HS-27A (cell line): ENCODE measurements at regions not wholly inside any gene's neighbourhood (a gene's known extent, or its start where the extent isn't known, plus 50 kb on each side); places are given as distances from the start of the nearest gene placed in this dataset.
"Not testable (repeated sequence)": the region's sequence is repeated elsewhere in the genome, so short reads cannot be mapped to it uniquely, and the experiment has no call there.

ENCODE experiments used
- DNase-seq: peaks from one replicate; pipeline ENCODE4 v3.0.0-alpha.2; 2012; ENCODE audit warnings: low read depth, missing footprints

DNA sequence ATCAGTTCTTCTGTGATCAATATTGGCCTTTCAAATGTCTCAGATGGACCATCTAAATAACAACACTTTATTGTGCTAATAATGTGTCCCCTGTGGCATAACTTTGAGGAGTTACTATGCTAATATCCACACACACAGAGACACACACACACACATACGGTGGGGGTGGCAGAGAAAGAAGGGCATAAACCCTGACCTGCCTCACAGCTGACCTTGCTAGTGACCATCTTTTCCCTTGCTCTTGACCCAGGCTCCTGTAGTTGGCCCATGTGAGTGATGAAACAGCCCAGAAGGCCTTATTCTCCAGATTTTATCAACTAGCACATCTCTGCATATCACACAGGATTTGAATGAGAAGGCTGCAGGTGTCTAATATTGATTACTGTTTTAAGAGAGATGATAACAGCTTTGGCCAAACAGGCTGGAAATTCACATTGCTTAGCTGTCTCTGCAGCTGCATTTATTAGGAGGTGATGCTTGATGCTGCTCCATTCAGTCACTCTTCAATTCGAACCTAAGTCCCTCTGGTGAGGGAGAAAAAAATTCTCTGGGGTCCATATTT lies 176.4 kb downstream of the ACTR3 start:
- no peak for DNase-seq

DNA sequence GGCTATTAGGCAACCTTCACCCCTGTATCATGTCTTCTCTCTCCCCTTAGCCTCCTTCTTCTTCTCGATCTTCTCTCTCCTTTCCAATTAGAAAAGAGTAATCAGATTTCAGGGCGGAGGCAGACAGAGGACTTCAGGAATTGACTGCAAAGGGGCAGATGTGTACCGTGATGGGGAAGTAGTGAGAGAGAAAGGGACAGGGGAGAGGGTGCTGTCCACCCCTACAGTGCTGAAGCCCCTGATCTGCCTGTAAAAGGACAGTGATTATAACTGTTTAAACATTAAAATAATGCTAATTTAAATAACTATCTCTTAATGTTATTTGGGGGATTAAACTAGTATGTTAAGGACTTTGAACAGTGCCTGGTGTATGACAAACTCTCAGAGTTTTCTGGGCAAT lies 178.5 kb downstream of the ACTR3 start:
- DNase-seq, result no peak

DNA sequence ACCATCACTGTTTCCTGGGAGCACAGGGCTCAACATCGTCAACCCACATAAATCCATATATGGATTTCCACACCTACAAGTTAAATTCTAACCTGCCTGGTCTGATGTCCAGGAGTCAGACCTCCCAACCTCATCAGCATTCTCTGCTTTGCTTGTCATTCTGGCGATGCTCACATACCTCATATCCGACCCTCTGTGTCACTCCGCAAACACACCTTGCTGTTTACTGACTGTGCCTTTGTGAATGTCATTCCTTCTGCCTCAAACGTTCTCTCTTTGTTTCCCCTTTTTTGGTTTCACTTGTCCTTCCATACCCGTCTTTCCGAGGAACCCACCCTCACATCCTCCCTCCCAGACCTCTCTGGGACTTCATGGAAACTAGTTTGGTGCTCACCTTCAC lies 187.1 kb downstream of the ACTR3 start:
- DNase-seq, result no peak

DNA sequence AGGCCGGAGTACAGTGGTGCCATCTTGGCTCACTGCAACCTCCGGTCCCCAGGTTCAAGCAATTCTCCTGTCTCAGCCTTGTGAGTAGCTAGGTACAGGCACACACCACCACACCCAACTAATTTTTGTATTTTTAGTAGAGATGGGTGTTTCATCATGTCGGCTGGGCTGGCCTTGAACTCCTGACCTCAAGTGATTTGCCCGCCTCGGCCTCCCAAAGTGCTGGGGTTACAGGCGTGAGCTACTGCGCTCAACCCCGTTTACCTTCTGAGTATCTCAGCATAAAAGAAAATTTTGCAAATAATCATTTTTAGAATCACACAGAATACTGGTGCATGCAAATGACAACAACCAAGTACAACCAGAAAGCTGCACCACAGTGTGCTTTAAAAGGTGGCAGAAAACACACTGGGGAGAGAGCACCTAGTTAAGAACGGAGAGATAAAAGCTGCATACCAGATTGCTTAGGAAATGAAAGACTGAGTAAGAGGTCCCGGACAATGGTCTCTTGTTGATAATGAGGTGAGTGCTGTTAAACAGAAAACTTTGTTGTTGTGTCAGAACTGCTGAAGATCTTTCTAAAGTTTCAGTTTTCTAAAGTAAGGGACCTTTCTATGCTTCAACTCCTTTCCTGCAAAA lies 189.6 kb downstream of the ACTR3 start:
- no peak for DNase-seq

DNA sequence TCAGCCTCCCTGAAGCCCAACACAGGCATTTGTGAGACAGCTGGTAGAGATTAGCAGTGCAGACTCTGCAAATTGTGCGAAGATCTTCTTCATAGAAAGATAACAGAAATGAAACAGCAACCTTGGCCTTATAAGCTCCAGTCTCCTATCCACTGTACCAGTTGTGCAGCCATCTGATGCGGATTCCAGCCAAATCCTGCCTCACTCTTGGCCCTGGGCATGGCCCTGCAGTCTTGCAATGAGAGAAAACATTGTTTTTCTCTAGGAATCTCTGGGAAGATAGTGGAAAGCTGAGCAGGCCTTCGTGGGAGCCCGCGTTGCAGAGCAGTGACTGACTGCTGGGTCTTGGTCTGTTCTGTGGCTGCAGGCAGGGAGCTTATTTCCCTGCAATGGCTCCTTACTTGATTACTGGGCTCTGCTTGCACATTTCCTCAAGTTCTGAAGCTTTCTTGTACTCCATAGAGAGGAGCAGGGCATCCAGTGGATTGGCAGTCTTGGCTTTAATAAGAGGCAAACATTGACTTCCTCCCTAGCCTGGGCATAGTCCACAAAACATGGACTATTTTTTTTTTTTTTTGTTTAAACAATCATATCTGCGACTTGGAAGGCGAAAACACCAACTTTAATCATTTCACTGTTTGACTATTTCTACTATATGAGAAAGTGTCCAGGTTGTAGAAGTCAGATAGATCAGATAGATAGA lies 193.0 kb downstream of the ACTR3 start:
- no peak for DNase-seq

DNA sequence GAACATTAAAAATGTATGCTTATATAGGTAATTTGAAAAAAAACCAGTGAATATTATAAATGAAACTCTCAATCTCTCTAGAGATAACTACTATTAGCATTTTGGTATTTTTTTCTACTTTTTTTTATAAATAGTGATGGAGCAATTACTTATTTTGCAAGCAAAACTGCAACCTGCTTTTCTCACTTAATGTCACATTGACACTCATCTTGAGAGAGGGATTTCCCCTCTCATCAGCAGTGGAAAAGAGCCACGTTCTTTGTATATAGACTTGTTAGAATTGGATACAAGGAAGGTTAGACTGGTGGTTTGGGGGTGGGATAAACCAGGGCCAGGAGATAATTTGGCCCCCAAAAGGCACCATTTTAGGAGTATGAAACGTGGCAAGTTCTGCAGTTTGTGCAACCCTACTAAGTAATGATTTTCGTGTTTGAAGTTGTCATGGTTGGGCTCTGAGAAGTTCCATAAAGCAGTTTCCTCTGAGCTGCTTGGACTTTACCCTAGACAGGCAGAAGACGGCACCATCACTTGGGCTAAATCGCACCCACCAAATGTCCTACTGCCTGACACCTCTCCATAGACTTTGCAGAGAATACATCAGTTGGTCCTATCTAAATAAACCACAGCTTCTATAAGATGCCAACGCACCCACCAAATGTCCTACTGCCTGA lies 194.0 kb downstream of the ACTR3 start:
- no peak for DNase-seq

DNA sequence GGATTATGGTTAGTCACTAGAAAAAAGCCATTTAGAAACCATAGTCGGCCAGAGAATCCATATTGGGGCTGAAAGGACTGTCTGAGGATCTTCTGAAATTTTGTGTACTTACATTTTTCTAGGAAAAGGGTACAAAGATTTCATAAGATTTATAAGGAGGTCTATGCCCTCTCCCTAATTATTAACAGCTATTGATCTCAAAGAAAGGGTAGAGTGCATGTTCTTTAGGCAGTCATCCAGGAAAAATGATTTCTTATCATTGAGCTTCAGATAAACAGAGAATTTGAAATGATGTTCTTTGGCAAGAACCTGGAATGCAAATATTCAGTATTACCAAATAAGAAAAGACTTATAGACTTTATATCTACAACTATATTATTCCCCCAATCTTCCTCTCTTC lies 195.3 kb downstream of the ACTR3 start:
- DNase-seq, result no peak

DNA sequence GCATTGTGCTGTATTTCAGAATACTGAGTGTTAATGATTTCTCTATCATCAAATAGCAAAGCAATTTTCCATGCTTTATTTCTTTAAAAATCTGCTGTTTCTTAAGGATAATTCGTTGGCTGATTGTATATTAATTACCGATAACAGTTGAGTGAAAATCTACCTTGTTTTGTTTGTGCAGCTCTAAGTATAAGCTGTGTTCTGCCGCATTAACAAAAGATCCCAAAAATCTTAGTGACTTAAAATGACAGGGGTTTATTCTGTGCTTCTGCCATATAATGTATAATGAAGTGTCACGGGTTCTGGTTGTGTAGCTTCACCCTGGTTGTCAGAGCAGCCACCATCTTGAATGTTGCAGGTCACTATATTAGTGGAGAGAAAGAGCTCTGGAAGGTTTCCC lies 196.1 kb downstream of the ACTR3 start:
- DNase-seq, result no peak

DNA sequence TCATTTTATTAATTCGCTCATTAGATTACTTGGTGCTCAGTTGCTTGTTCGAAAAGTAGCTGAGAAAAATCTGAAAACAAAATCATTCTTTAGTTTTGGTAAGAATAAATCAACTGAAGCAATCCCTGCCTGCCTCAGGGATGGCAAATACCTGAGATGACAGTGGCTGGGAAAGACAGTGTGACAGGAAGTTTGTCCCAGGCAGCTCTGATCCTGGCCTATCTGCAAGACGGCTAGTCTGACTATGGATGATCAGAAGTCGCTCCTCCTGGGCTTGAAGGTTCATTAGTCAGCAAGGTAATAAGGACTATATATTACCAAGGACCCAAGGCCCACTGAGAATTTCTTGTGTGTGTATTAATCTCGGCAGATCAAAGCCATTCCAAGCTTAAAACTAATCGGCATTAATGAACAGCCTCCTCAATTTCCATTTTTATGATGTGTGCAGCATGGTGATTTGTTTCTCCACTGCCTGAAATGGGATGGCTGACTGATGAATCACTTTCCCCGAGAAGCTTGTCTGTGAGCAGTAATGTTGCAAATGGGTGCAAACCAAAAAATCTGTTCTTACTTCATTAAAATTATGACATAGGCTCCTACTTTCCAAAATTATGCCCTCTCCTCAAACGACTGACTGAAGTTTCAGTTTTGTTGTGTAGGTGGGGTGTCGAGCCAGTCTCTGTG lies 199.9 kb downstream of the ACTR3 start:
- no peak for DNase-seq

DNA sequence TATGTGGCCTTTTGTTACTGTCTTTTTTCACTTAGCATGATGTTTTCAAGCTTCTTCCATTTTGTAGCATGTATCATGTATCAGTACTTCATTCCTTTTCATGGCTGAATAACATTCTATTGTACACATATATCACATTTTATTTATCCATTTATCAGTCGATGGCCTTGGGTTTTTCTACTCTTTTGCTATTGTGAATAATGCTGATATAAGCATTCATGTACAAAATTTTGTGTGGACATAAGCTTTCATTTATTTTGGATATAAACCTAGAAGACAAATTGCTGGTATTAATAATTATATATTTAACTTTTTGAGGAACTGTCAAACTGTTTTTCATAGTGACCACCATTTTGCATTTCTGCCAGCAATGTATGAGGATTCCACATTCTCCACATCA lies 201.1 kb downstream of the ACTR3 start:
- DNase-seq, result no peak

DNA sequence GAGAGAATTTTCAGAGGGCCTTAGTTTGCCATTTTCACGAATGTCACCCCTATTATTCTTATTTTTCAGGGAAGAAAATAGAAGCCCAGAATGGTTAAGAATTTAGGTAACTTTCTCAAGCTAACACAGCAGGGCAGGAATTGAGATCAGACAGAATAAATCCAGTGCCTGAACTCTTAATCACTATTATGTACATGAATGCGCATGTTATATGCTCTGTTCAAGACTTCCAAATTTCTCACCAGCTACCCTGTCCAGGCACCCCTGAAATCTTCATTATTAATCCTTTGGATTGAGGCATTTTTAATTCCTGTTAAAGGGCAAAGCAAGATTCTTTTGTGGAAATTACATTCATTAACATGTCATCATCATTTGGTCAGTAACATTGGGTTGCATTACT lies 218.4 kb downstream of the ACTR3 start:
- no peak for DNase-seq

DNA sequence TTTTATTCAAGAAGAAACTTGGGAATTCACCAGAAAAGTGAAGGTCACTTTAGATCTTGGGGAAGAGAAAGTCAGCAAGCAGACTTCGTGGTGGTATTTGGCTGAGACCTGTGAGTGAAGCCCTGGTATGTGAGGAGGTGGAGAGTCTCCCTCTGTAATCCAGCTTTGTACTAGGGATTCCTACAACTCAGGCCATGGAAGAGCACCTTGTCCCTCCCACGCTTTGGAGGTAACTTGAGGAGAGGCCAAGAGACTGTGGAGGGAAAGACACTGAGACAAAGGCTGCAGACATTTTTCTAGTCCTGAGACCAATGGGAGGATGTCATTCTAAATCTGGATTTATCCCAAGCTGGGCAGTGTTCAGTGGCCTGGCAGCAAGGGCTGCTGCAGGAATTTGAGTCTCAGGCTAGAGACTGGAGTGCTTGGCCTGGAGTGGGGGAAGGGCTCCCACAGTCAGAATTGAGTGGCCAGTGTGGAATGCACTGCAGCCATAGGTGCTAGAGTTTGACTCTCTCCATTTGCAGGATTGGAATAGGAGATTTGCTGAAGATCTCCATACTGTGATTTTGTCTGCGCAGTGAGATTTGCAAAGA lies 219.0 kb downstream of the ACTR3 start:
- DNase-seq, result no peak

DNA sequence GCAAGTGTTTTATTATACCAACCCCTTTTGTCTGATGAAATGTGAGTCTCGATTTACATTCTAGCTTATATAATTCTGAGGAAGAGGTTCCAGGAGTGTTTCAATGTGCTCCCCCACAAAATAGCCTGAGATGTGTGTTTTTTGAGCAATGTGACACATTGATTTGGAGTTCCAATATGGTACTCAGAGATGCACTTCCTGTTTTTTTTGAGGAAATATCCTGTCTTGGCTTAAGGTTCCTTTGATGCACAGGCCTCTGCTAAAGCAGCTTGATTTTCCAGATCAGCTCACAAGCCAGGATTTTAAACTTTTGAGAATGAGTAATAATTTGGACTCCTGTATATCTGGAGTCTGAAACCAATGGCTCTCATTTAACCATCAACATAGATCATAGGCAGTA lies 221.4 kb downstream of the ACTR3 start:
- no peak for DNase-seq

DNA sequence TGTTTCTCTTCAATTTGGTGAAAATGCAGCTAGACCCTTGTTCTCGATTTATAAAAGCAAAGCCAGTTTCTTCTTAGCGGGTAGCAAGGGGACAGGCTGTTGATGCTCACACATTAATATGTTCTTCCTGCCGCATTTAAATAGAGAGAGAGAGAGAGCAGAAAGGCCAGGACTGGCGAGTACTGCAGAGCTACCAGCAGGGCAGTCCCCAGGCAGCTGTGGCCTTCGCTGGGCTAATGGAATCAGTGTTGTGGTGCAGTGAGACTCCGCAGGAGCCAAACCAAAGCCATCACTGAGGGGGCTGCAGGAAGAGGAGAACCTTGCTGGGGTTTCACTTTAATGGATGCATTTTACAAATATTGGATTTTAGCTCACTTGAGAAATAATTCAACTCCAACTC lies 223.6 kb downstream of the ACTR3 start:
- DNase-seq, result no peak

DNA sequence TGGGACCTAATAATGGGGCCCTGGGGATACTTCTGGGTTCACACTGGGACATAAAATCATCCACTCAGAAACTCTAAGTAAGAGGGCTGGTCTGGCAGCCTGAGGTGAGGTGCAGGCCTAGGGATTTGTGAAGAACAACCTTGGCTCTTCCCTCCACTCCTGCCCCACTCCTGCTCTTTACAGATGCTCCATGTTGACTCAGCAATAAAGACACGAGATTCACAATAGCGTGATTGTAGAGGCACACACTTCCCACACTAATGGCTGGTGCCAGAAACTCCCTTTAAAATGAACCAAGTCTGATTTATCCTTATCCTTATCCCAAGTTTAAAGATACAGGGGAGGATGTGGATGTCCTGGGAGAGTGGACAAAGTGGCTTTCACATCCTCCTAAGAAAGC lies 228.2 kb downstream of the ACTR3 start:
- no peak for DNase-seq

DNA sequence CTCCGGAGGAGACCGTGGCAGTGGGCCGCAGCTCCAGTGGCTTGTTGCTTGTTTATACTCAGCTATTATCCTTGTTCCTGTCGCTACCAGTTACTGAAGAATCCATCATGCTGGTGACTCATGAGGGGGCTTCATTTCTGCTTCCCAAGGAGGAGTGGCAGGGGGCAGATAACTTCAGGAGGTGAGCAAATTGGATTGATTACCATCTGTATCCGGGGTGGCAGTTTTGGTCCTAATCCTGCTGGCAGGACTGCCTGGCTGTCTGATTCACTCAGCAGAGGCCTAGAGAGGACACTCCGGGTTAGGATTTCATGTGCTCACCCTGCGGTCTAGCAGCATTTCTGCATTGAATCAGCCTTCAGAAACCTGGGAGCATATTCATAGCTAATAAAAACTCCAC lies 230.0 kb downstream of the ACTR3 start:
- no peak for DNase-seq

DNA sequence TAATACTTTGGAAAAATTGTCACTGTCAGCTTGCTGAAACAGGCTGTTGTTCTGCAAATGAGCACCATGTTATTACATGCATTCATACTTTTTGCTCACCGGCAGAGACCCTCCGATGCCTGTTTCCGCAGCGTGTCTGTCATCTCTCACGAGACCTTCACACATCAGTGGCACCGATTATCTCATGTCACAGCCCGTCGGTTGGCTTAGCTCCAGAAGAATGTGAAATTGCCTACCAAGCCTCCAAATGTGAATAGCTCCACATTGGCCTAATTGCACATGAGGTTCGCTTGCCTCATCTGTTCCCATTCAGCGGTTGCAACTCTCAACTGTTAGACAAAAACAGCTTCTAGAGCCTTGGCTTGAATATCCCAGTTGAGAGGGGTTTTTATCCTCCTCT lies 233.0 kb downstream of the ACTR3 start:
- DNase-seq, result no peak

DNA sequence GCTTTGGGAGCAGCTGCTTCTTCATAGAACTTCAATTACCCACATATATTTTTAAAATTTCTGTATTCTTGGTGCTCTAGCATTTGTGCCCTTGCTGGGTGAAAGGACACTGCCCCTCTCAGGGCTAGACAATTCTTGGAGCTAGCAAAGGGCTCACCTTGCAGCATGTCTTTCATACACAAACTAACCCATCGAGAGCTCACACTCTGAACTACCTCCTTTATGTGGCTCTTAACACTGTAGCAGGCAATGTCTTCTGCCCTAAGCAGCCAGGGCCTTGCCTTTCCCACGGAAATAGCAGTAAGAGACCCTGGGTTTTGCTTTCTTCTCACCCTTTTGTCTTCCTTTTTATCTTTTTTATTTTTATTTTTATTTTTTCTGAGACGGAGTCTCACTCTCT lies 234.0 kb downstream of the ACTR3 start:
- no peak for DNase-seq

DNA sequence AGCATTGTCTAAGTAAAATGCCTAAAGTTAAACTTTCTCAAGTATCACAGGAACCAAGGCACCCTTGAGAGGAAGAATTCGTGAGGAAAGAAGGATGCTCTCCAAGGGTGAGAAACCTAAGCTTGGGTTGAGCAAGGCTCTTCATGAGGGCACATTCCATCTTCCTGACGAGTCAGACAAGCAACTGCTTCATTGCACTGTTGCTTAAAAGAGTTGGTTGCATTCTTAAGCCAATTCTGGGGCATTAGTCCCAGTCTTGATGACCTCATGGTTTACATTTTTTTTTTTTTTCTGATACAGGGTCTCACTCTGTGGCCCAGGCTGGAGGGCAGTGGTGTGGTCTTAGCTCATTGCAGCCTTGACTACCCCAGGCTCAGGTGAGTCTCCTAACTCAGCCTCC lies 237.5 kb downstream of the ACTR3 start:
- no peak for DNase-seq

DNA sequence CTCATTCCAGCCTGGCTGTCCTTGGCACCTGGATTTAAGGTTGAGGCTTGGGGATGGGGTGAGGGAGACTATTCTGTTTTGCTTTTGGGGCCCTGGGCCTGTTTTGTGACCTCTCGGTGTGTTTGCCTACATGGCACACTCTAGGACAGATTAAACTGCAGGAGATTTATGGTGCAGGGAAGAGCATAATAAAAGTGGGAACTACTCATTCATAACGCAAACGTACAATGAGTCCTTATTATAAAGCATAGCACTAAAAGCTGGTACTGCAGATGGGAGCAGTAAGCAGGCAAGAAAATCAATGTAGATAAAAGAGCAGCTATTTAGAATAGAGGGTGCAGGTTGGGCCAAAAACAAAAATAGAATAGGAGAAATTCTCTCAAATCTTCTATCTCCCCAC lies 238.4 kb downstream of the ACTR3 start:
- no peak for DNase-seq

DNA sequence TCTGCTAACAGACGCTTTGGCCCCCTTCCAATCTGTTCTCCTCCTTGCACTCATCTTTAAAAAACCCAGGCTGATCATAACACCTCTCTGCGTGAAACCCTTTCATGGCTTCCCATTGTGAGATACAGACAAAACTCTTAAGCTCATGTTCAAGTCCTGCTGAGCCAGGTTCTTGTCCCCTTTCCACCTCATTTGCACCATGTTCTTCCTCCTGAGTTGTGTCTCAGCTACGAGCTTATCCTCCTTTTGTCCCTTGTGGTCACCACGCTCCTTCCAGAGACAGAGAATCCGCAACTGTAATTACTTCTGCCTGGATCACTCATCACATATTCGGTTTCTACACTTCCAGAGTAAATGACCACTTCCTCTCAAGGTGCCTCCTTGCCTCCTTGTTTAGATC lies 238.8 kb downstream of the ACTR3 start:
- DNase-seq, result no peak

DNA sequence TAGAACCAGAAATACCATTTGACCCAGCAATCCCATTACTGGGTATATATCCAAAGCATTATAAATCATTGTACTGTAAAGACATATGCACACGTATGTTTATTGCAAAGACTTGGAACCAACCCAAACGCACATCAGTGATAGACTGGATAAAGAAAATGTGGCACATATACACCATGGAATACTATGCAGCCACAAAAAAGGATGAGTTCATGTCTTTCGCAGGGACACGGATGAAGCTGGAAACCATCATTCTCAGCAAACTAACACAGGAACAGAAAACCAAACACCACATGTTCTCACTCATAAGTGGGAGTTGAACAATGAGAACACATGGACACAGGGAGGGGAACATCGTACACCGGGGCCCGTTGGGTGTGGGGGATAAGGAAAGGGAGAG lies 242.2 kb downstream of the ACTR3 start:
- DNase-seq, result not testable (repeated sequence)
